K562 (cell line): ENCODE measurements at regions not wholly inside any gene's neighbourhood (a gene's known extent, or its start where the extent isn't known, plus 50 kb on each side); places are given as distances from the start of the nearest gene placed in this dataset.

Experiments
- ATAC-seq: fragments of 200-7000 bp; cut with Tn5 transposase; 3 replicates; pipeline ENCODE4 v1.9.1; 2020; ENCODE audit warnings: moderate library complexity
- BruUV-seq: library from RNA; stranded (reverse); fragments of 400-500 nt; replicated peaks from 2 replicates; lab custom pipeline; 2021; lab: Mats Ljungman, UMichigan
- CTCF ChIA-PET: fragments of 300-600 bp; formaldehyde crosslinking; extraction: SDS; loops from one replicate; lab custom pipeline; 2021; ENCODE audit warnings: low intra/inter-chr PET ratio; lab: Yijun Ruan, JAX
- POLR2A ChIA-PET: fragments of 300-600, 350-650 bp; sonication (Branson Sonifier 250); formaldehyde crosslinking; extraction: SDS; loops from one replicate; lab custom pipeline; 2021; ENCODE audit warnings: antibody characterized with exemption, inconsistent platforms; lab: Yijun Ruan, JAX
- DNase-seq, 4 experiments: peaks; one replicate each; pipeline versions ENCODE4 v3.0.0 to v3.0.0-alpha.2; 2011 to 2018; ENCODE audit warnings: low spot score in 3 of 4, mixed read lengths in 3 of 4; ENCODE audit errors: extremely low read depth in 1 of 4
- FAIRE-seq: peaks from 2 replicates; lab custom pipeline; 2011; peaks lifted over from hg19 to GRCh38; lab: Jason Lieb, UNC
- H2AFZ ChIP-seq: 2 replicates; pipeline ENCODE4 v1.6.0; 2011; ENCODE audit warnings: low read depth, low read length, control low read depth, inconsistent platforms
- H3K27ac ChIP-seq: fragments of 200-600 bp; 3 replicates; pipeline ENCODE4 v1.8.0; 2011; ENCODE audit warnings: low read depth, mild to moderate bottlenecking, control low read depth, inconsistent platforms, low read length, moderate library complexity, mixed read lengths; ENCODE audit errors: extremely low read depth
- H3K27me3 ChIP-seq, 2 experiments: fragments of 300-600 bp in 1 of 2; 2 replicates in 1 of 2; 3 replicates in 1 of 2; pipeline versions ENCODE4 v1.6.0 to v1.8.0; 2011; ENCODE audit warnings: inconsistent platforms in 2 of 2, low read length in 2 of 2, mild to moderate bottlenecking in 1 of 2, mixed read lengths in 1 of 2, moderate library complexity in 1 of 2; ENCODE audit not compliant: control insufficient read depth in 2 of 2, insufficient read depth in 2 of 2
- H3K36me3 ChIP-seq: fragments of 300-600 bp; 3 replicates; pipeline ENCODE4 v1.8.0; 2011; ENCODE audit warnings: mild to moderate bottlenecking, low read length, inconsistent platforms; ENCODE audit not compliant: control insufficient read depth, insufficient read depth
- H3K4me1 ChIP-seq, 2 experiments: fragments of 200-600 bp in 1 of 2; replicated peaks in 1 of 2; 2 replicates in 1 of 2; 3 replicates in 1 of 2; pipeline versions ENCODE4 v1.5.1 to v1.8.0; 2011; ENCODE audit warnings: inconsistent platforms in 2 of 2, low read length in 2 of 2, mild to moderate bottlenecking in 1 of 2, mixed read lengths in 1 of 2, moderate library complexity in 1 of 2; ENCODE audit not compliant: control insufficient read depth in 2 of 2, insufficient read depth in 2 of 2
- H3K4me2 ChIP-seq: 2 replicates; pipeline ENCODE4 v1.6.1; 2011; ENCODE audit warnings: low read length, control low read depth, inconsistent platforms, mixed read lengths; ENCODE audit not compliant: insufficient read depth
- H3K4me3 ChIP-seq: fragments of 200-600 bp; sonication (generic), shearing (Covaris generic); 2 replicates; pipeline ENCODE4 v1.5.1; 2016; ENCODE audit warnings: control low read depth, inconsistent platforms
- H3K79me2 ChIP-seq: fragments of 200-600 bp; 3 replicates; pipeline ENCODE4 v1.8.0; 2011; ENCODE audit warnings: low read length, inconsistent platforms; ENCODE audit not compliant: control insufficient read depth, insufficient read depth
- H3K9ac ChIP-seq, 2 experiments: 2 replicates each; pipeline versions ENCODE4 v1.6.0 to v1.6.1; 2011; ENCODE audit warnings: low read depth in 2 of 2, low read length in 2 of 2, control low read depth in 1 of 2, inconsistent platforms in 1 of 2, mild to moderate bottlenecking in 1 of 2, mixed read lengths in 1 of 2; ENCODE audit not compliant: insufficient read depth in 1 of 2
- H3K9me1 ChIP-seq: one replicate; pipeline ENCODE4 v1.6.0; 2011; ENCODE audit warnings: inconsistent platforms, mild to moderate bottlenecking, low read length, moderate library complexity; ENCODE audit not compliant: control insufficient read depth, insufficient read depth
- H3K9me3 ChIP-seq: replicated peaks from 2 replicates; pipeline ENCODE4 v1.5.1; 2011; ENCODE audit warnings: low read depth, low read length, inconsistent platforms; ENCODE audit not compliant: control insufficient read depth, insufficient read depth
- H4K20me1 ChIP-seq: replicated peaks from 2 replicates; pipeline ENCODE4 v1.6.1; 2011; ENCODE audit warnings: low read length, inconsistent platforms, mixed read lengths; ENCODE audit not compliant: control insufficient read depth, insufficient read depth
- ATF7 ChIP-seq: fragments of 450-650 bp; IDR thresholded peaks from 2 replicates; pipeline ENCODE4 v1.7.1; 2014; ENCODE audit warnings: mild to moderate bottlenecking, moderate library complexity
- CBFA2T2 ChIP-seq: fragments of 450-650 bp; conservative IDR thresholded peaks from 2 replicates; pipeline ENCODE4 v1.6.1; 2017; ENCODE audit warnings: mild to moderate bottlenecking
- CREB1 ChIP-seq, 2 experiments: sonication (generic) in 1 of 2; formaldehyde crosslinking in 1 of 2; IDR thresholded peaks; 2 replicates each; pipeline versions ENCODE4 v1.6.1 to v1.8.0; 2012 to 2022; ENCODE audit warnings: inconsistent platforms in 1 of 2, mild to moderate bottlenecking in 1 of 2, missing genetic modification reagents in 1 of 2, moderate library complexity in 1 of 2
- ETV5 ChIP-seq: sonication (generic); formaldehyde crosslinking; IDR thresholded peaks from 2 replicates; pipeline ENCODE4 v1.4.0; 2020; ENCODE audit warnings: low read depth, mild to moderate bottlenecking, missing genetic modification reagents
- FOSL1 ChIP-seq: fragments of 200-800 bp; sonication (Bioruptor generic); conservative IDR thresholded peaks from 2 replicates; pipeline ENCODE4 v1.6.1; 2016; ENCODE audit warnings: missing genetic modification characterization, missing compliant biosample characterization
- FOXJ2 ChIP-seq: fragments of 200-800 bp; sonication (Bioruptor generic); IDR thresholded peaks from 2 replicates; pipeline ENCODE4 v1.6.1; 2016; ENCODE audit warnings: missing genetic modification characterization, missing compliant biosample characterization
- HOXB6 ChIP-seq: fragments of 250-450 bp; sonication (Bioruptor Pico); IDR thresholded peaks from 2 replicates; pipeline ENCODE4 v1.5.1; 2022; ENCODE audit warnings: mild to moderate bottlenecking, borderline replicate concordance
- KLF10 ChIP-seq: fragments of 250-450 bp; sonication (Bioruptor Pico); IDR thresholded peaks from 2 replicates; pipeline ENCODE4 v1.6.1; 2021; ENCODE audit warnings: matching md5 sums
- MED1 ChIP-seq: sonication (generic); formaldehyde crosslinking; IDR thresholded peaks from 2 replicates; pipeline ENCODE4 v1.8.1; 2023; ENCODE audit warnings: missing genetic modification reagents, borderline replicate concordance
- RBM14 ChIP-seq: fragments of 200-400 bp; formaldehyde crosslinking; IDR thresholded peaks from 2 replicates; pipeline ENCODE4 v1.6.1; 2018; ENCODE audit warnings: low read depth, mild to moderate bottlenecking, low read length, moderate library complexity, borderline replicate concordance; ENCODE audit not compliant: insufficient read depth
- RCOR1 ChIP-seq, 2 experiments: IDR thresholded peaks; 2 replicates each; pipeline ENCODE4 v1.6.1; 2012; ENCODE audit warnings: low read depth in 2 of 2, low read length in 2 of 2, borderline replicate concordance in 1 of 2, improper control_type of control experiment in 1 of 2
- RNF2 ChIP-seq: sonication (generic); IDR thresholded peaks from 2 replicates; pipeline ENCODE4 v1.6.1; 2016
- SMARCA5 ChIP-seq: fragments of 450-650 bp; IDR thresholded peaks from 2 replicates; pipeline ENCODE4 v1.6.1; 2016
- SMARCE1 ChIP-seq: fragments of 450-650 bp; IDR thresholded peaks from 2 replicates; pipeline ENCODE4 v1.7.1; 2016; ENCODE audit warnings: mild to moderate bottlenecking
- SOX6 ChIP-seq: fragments of 450-650 bp; IDR thresholded peaks from 2 replicates; pipeline ENCODE4 v1.6.1; 2014; ENCODE audit warnings: mild to moderate bottlenecking
- TCF3 ChIP-seq: sonication (generic); formaldehyde crosslinking; IDR thresholded peaks from 2 replicates; pipeline ENCODE4 v1.4.0; 2020; ENCODE audit warnings: mild to moderate bottlenecking, missing genetic modification reagents
- TRIM24 ChIP-seq, 2 experiments: fragments of 450-650 bp; IDR thresholded peaks; 2 replicates each; pipeline ENCODE4 v1.6.1; 2016
- USF1 ChIP-seq: sonication (generic); formaldehyde crosslinking; IDR thresholded peaks from 2 replicates; pipeline ENCODE4 v1.9.0; 2022; ENCODE audit warnings: mild to moderate bottlenecking, missing genetic modification reagents
- ZMIZ1 ChIP-seq, 2 experiments: fragments of 150-350 bp in 1 of 2; IDR thresholded peaks; 2 replicates each; pipeline ENCODE4 v1.6.1; 2012 to 2016; ENCODE audit warnings: low read depth in 2 of 2, low read length in 2 of 2, mild to moderate bottlenecking in 1 of 2, moderate library complexity in 1 of 2
- ZNF263 ChIP-seq: sonication (generic); formaldehyde crosslinking; IDR thresholded peaks from 2 replicates; pipeline ENCODE4 v1.8.0; 2022; ENCODE audit warnings: mild to moderate bottlenecking, missing genetic modification reagents, borderline replicate concordance
- ZNF57 ChIP-seq: fragments of 450-650 bp; formaldehyde crosslinking; IDR thresholded peaks from 2 replicates; pipeline ENCODE4 v1.4.0; 2020; ENCODE audit warnings: mild to moderate bottlenecking, moderate library complexity
- WGBS: fragments of 100-300 bp; shearing (Covaris generic); methylation state at CpG from one replicate; pipeline ENCODE4 v1.1.6; 2016; ENCODE audit warnings: low coverage, mixed read lengths; ENCODE audit not compliant: insufficient coverage; ENCODE audit errors: missing lambda C conversion rate; 5-methylcytosine and 5-hydroxymethylcytosine counted together
- in situ Hi-C: fragments of 300-500 bp; cut with MboI; formaldehyde crosslinking; loops from 4 replicates; pipeline ENCODE4 v1.15.0; 2018; ENCODE audit warnings: inconsistent platforms, mixed read lengths
- intact Hi-C: fragments of 100-400 bp; cut with micrococcal nuclease; formaldehyde crosslinking; loops from 2 replicates; pipeline ENCODE4 v1.14.2; 2022

GRCh38 chr1:224528900-224529299 is 87.2 kb upstream of the CNIH3 start:
- H3K9me1 ChIP-seq: no peaks in the 10 kb centered on the region
- CTCF ChIA-PET: no interaction called here
- TF ChIP-seq CREB1 (IDR thresholded peaks at IDR 0.05) (no peak), CREB1 (CRISPR knock-in tag; IDR thresholded peaks at IDR 0.05) (no peak), FOXJ2 (tag) (0 out of 2 replicates have a peak, but pooled peaks have one; percentile 48), SOX6 (peak; percentile 49; the same call in 1 of the 2 replicates), ZNF57 (CRISPR knock-in tag) (no peak), ETV5 (peak; percentile 82), ZMIZ1 (IDR thresholded peaks at IDR 0.05; ENCODE audit: low read depth in 2 of 2, low read length in 2 of 2) (0 out of 4 replicates have a peak, but pooled peaks of 1 of the 2 experiments have one; percentile 28), ATF7 (peak; percentile 62), KLF10 (CRISPR knock-in tag) (no peak), TCF3 (CRISPR knock-in tag) (no peak), HOXB6 (CRISPR knock-in tag) (no peak), TRIM24 (IDR thresholded peaks at IDR 0.05) (peak; percentile 52 to 58; a peak in 3 of 4 replicates), RCOR1 (IDR thresholded peaks at IDR 0.05; ENCODE audit: borderline replicate concordance in 1 of 2, low read depth in 2 of 2, low read length in 2 of 2) (peak in 1 of 2 experiments; percentile 79; a peak in 2 of 4 replicates), USF1 (CRISPR knock-in tag) (peak; percentile 78), ZNF263 (CRISPR knock-in tag) (peak; percentile 92), SMARCA5 (no peak), CBFA2T2 (peak; percentile 30; the same call in 1 of the 2 replicates), RNF2 (peak; percentile 42; the same call in 1 of the 2 replicates), SMARCE1 (peak; percentile 67; the same call in 1 of the 2 replicates), FOSL1 (tag) (peak; percentile 99), RBM14 (no peak), MED1 (CRISPR knock-in tag) (no peak)

More at GRCh38 chr1:224528900-224529299, 87.2 kb upstream of the CNIH3 start:
- in situ Hi-C loops: no loop called here
- H4K20me1 ChIP-seq: no peaks in the 10 kb centered on the region
- peaks cover 5 to 14% of the 10 kb centered on the region in 2 experiments; a peak in 4 of 5 replicates for H3K4me1 ChIP-seq
- WGBS: 4% methylated on average over 3 of the region's 3 CpGs
- peak overlapping the region; percentile 77 for H2AFZ ChIP-seq
- H3K79me2 ChIP-seq: no peaks in the 10 kb centered on the region
- peak overlapping the region; percentile 60; the same call in 1 of the 2 replicates for H3K4me2 ChIP-seq
- no peaks in the 10 kb centered on the region for H3K9me3 ChIP-seq
- FAIRE-seq (peak; percentile 63), DNase-seq (peak; percentile 41 to 70 (median 54)), ATAC-seq (peak; percentile 63)
- no peaks in the 10 kb centered on the region for H3K36me3 ChIP-seq
- H3K4me3 ChIP-seq: no peak overlapping the region
- no peak overlapping the region for H3K9ac ChIP-seq
- POLR2A ChIA-PET: interaction anchor here (1.1 to 1.2 kb wide), 2 partner anchors 11 to 13 kb away, joined by 3 read pairs; no protein-coding TSS in a partner anchor
- H3K27me3 ChIP-seq: peaks cover 10 to 28% of the 10 kb centered on the region in 2 experiments
- BruUV-seq: no TSS peak
- intact Hi-C loops: no loop called here
- H3K27ac ChIP-seq: no peak overlapping the region
